ENCODE measurements at regions not wholly inside any gene's neighbourhood (a gene's known extent, or its start where the extent isn't known, plus 50 kb on each side); places are given as distances from the start of the nearest gene placed in this dataset.

GRCh38 chr1:82486969-82487368 is 686.2 kb downstream of the ADGRL2 start:
- no peaks in the 10 kb centered on the region for H3K36me3 ChIP-seq (replicated peaks in 1 of 2)
- TF ChIP-seq POLR2A (IDR thresholded peaks at IDR 0.05): no peak
- TF ChIP-seq, protein P1, sequence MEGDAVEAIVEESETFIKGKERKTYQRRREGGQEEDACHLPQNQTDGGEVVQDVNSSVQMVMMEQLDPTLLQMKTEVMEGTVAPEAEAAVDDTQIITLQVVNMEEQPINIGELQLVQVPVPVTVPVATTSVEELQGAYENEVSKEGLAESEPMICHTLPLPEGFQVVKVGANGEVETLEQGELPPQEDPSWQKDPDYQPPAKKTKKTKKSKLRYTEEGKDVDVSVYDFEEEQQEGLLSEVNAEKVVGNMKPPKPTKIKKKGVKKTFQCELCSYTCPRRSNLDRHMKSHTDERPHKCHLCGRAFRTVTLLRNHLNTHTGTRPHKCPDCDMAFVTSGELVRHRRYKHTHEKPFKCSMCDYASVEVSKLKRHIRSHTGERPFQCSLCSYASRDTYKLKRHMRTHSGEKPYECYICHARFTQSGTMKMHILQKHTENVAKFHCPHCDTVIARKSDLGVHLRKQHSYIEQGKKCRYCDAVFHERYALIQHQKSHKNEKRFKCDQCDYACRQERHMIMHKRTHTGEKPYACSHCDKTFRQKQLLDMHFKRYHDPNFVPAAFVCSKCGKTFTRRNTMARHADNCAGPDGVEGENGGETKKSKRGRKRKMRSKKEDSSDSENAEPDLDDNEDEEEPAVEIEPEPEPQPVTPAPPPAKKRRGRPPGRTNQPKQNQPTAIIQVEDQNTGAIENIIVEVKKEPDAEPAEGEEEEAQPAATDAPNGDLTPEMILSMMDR (IDR thresholded peaks at IDR 0.05): no peak
- H3K9me3 ChIP-seq (replicated peaks in 1 of 3): no peaks in the 10 kb centered on the region
- DNase-seq: no peak
- intact Hi-C loops (cut with DNase I): no loop called here
- peaks cover 0 to 4% of the 10 kb centered on the region in 2 donors for H3K4me1 ChIP-seq (replicated peaks in 1 of 2)
- no peak overlapping the region for H3K4me3 ChIP-seq
- H3K27me3 ChIP-seq: no peaks in the 10 kb centered on the region
- H3K27ac ChIP-seq: no peak overlapping the region

GRCh38 chr1:82486468-82486867 is 685.7 kb downstream of the ADGRL2 start:
- Histone ChIP-seq H3K4me3 (no peak overlapping the region), H3K27me3 (no peaks in the 10 kb centered on the region), H3K4me1 (replicated peaks in 1 of 2) (peaks cover 0 to 4% of the 10 kb centered on the region in 2 donors), H3K9me3 (replicated peaks in 1 of 3) (no peaks in the 10 kb centered on the region), H3K27ac (no peak overlapping the region), H3K36me3 (replicated peaks in 1 of 2) (no peaks in the 10 kb centered on the region)
- no peak for DNase-seq
- intact Hi-C loops (cut with DNase I): no loop called here
- WGBS, 4 donors: 76 to 89% (median 85%) methylated on average over 5 of the region's 5 CpGs
- TF ChIP-seq, protein P1 (IDR thresholded peaks at IDR 0.05): no peak
- no peak for TF ChIP-seq POLR2A (IDR thresholded peaks at IDR 0.05)

DNA sequence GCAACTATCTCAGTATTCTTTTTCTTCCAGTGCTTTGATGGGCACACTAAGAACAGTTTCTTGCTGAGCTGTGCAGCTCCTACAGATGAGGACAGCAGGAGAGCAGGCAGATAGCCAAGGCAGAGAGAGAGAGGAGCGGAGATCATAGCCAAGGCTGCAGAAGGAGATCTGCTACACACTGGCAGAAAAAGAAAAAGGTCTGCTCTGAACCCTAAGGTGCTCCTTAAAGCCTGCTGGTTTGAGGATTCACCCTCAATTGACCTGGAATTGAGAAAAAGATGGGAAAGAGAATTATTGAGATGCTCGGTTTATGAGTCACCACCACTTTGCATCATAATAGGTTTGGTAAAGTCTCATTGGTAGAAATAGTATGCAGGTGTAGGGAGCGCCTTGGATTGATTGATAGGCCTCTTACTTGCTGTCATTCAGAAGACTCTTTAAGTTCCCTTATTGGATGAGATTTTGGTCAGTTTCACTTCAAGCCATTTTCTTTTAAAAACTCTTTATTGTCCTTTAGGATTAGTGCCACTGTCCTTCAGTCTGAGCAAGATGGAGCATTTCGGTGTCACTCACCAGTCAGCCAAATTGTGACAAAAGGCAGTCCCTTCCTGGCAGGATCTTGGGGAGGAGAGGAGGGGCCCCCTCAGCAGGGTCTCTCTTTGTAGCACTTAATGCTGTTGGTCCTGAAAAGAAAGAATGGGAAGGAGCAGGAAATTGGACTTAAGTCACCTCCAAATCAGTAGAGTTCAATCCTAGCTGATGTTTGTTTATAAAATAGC is 685.0 kb downstream of the ADGRL2 start:
- 59 to 64% (median 62%) methylated on average over 4 of the region's 4 CpGs for WGBS, 4 donors
- Histone ChIP-seq H3K27me3 (no peaks in the 10 kb centered on the region), H3K9me3 (replicated peaks in 1 of 3) (no peaks in the 10 kb centered on the region), H3K27ac (no peak overlapping the region), H3K4me1 (replicated peaks in 1 of 2) (peaks cover 0 to 4% of the 10 kb centered on the region in 2 donors), H3K4me3 (no peak overlapping the region), H3K36me3 (replicated peaks in 1 of 2) (no peaks in the 10 kb centered on the region)
- peak; percentile 25 to 61 (median 33) for DNase-seq
- TF ChIP-seq POLR2A (IDR thresholded peaks at IDR 0.05): no peak
- TF ChIP-seq, protein P1 (IDR thresholded peaks at IDR 0.05): no peak
- intact Hi-C loops (cut with DNase I): no loop called here

- intact Hi-C loops (cut with DNase I): no loop called here
- 83 to 91% (median 87%) methylated on average over 5 of the region's 5 CpGs for WGBS, 4 donors
- no peak overlapping the region for H3K4me3 ChIP-seq
These were observed 682.4 kb downstream of the ADGRL2 start for GRCh38 chr1:82483146-82483545.

More at GRCh38 chr1:82483146-82483545, 682.4 kb downstream of the ADGRL2 start:
- Histone ChIP-seq H3K9me3 (replicated peaks in 1 of 3) (no peaks in the 10 kb centered on the region), H3K27me3 (no peaks in the 10 kb centered on the region), H3K36me3 (replicated peaks in 1 of 2) (no peaks in the 10 kb centered on the region), H3K4me1 (replicated peaks in 1 of 2) (peaks cover 0 to 4% of the 10 kb centered on the region in 2 donors), H3K27ac (no peak overlapping the region)
- DNase-seq: no peak
- no peak for TF ChIP-seq POLR2A (IDR thresholded peaks at IDR 0.05)
- TF ChIP-seq, protein P1 (IDR thresholded peaks at IDR 0.05): no peak

Measured in adrenal gland (tissue), 9 donors.